ENCODE measurements at regions not wholly inside any gene's neighbourhood (a gene's known extent, or its start where the extent isn't known, plus 50 kb on each side); places are given as distances from the start of the nearest gene placed in this dataset.

GRCh38 chr16:79505344-79505743 lies 95.2 kb downstream of the MAF start:
- TF ChIP-seq CTCF (IDR thresholded peaks at IDR 0.05), result no peak
- no peak for TF ChIP-seq POLR2AphosphoS5 (IDR thresholded peaks at IDR 0.05; ENCODE audit: low read depth, low read length)
- TF ChIP-seq, protein P1, sequence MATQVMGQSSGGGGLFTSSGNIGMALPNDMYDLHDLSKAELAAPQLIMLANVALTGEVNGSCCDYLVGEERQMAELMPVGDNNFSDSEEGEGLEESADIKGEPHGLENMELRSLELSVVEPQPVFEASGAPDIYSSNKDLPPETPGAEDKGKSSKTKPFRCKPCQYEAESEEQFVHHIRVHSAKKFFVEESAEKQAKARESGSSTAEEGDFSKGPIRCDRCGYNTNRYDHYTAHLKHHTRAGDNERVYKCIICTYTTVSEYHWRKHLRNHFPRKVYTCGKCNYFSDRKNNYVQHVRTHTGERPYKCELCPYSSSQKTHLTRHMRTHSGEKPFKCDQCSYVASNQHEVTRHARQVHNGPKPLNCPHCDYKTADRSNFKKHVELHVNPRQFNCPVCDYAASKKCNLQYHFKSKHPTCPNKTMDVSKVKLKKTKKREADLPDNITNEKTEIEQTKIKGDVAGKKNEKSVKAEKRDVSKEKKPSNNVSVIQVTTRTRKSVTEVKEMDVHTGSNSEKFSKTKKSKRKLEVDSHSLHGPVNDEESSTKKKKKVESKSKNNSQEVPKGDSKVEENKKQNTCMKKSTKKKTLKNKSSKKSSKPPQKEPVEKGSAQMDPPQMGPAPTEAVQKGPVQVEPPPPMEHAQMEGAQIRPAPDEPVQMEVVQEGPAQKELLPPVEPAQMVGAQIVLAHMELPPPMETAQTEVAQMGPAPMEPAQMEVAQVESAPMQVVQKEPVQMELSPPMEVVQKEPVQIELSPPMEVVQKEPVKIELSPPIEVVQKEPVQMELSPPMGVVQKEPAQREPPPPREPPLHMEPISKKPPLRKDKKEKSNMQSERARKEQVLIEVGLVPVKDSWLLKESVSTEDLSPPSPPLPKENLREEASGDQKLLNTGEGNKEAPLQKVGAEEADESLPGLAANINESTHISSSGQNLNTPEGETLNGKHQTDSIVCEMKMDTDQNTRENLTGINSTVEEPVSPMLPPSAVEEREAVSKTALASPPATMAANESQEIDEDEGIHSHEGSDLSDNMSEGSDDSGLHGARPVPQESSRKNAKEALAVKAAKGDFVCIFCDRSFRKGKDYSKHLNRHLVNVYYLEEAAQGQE (IDR thresholded peaks at IDR 0.05; ENCODE audit: insufficient read depth in 1 of 2, low read depth in 2 of 2, low read length in 1 of 2), result no peak
- TF ChIP-seq SIN3A (IDR thresholded peaks at IDR 0.05; ENCODE audit: borderline replicate concordance, insufficient read depth, low read depth, low read length), result no peak
